ENCODE measurements at regions not wholly inside any gene's neighbourhood (a gene's known extent, or its start where the extent isn't known, plus 50 kb on each side); places are given as distances from the start of the nearest gene placed in this dataset.

DNA sequence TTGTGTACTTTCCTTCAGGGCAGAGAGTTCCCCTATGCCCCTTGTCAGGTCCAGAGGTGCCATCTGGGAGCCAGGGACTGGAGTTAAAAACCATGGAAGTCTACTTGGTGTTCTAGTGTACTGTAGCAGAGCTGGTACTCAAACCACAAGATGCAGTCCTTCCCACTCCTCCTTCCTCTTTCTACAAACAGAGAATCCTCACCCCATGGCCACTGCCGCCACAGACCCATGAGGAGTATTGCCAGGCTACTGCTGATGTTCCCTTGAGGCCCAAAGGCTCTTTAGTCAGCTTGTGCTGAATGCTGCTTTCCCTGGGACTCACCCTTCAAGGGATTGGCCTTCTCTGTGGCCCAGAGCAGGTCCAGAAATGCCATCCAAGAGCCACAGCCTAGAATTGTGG, 229.2 kb upstream of the ZPLD1 start:
- no peak overlapping the region for H3K4me3 ChIP-seq (ENCODE audit: low read depth, low read length)
- no peak for DNase-seq (ENCODE audit: low read depth)
- TF ChIP-seq, protein P1, sequence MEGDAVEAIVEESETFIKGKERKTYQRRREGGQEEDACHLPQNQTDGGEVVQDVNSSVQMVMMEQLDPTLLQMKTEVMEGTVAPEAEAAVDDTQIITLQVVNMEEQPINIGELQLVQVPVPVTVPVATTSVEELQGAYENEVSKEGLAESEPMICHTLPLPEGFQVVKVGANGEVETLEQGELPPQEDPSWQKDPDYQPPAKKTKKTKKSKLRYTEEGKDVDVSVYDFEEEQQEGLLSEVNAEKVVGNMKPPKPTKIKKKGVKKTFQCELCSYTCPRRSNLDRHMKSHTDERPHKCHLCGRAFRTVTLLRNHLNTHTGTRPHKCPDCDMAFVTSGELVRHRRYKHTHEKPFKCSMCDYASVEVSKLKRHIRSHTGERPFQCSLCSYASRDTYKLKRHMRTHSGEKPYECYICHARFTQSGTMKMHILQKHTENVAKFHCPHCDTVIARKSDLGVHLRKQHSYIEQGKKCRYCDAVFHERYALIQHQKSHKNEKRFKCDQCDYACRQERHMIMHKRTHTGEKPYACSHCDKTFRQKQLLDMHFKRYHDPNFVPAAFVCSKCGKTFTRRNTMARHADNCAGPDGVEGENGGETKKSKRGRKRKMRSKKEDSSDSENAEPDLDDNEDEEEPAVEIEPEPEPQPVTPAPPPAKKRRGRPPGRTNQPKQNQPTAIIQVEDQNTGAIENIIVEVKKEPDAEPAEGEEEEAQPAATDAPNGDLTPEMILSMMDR (conservative IDR thresholded peaks at IDR 0.05; ENCODE audit: low read depth, low read length), result no peak

DNA sequence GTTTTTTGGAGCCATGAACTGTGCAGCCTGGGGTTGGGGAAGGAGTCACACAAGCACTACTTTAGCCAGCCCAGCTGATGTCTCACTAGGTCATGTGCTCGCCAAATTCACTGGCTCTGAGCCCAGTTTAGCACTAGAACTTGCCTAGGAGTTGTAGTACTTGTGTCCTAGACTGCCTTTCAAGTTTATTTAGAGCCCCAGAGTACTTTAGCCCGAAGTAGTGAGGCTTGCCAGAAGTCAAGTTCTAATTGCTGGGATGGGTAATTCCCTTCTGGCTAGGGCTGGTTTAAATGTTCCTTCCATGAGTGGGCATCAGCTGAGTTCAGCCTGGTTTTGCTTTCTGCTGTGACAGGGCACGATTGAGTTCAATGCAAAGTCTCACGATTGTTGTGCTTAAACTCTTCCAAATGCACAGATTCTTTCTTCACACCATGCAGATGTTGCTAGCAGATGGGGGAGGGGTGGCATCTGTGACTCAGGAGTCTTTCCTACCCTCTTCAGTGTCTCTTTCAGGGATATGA, 228.2 kb upstream of the ZPLD1 start:
- TF ChIP-seq, protein P1 (conservative IDR thresholded peaks at IDR 0.05; ENCODE audit: low read depth, low read length), result no peak
- no peak overlapping the region for H3K4me3 ChIP-seq (ENCODE audit: low read depth, low read length)
- DNase-seq (ENCODE audit: low read depth), result peak; percentile 90

DNA sequence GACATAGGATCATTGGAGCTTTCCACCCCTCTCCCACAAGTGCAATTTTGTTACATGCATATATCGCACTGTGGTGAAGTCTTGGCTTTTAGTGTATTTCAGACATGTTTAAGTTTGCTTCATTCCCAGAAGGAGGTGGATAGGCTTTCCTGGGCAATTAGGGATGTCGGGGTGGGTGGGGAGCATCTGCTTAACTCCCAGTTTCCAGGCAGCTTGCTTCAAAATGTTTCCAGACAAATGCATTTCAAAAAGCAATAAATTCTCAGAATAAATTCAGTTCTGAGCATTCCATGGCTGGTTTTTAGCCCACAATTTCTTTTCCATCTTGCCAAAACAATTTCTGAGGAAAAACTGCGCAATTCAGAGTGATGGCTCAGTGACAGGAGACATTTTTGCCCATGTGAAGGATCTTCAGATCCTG, 227.7 kb upstream of the ZPLD1 start:
- H3K4me3 ChIP-seq (ENCODE audit: low read depth, low read length), result no peak overlapping the region
- TF ChIP-seq, protein P1 (conservative IDR thresholded peaks at IDR 0.05; ENCODE audit: low read depth, low read length), result no peak
- DNase-seq (ENCODE audit: low read depth), result no peak

- H3K4me3 ChIP-seq (ENCODE audit: low read depth, low read length), result no peak overlapping the region
- TF ChIP-seq, protein P1 (conservative IDR thresholded peaks at IDR 0.05; ENCODE audit: low read depth, low read length), result no peak
- DNase-seq (ENCODE audit: low read depth), result no peak
Measured at GRCh38 chr3:102215166-102215565, 219.6 kb upstream of the ZPLD1 start.

DNA sequence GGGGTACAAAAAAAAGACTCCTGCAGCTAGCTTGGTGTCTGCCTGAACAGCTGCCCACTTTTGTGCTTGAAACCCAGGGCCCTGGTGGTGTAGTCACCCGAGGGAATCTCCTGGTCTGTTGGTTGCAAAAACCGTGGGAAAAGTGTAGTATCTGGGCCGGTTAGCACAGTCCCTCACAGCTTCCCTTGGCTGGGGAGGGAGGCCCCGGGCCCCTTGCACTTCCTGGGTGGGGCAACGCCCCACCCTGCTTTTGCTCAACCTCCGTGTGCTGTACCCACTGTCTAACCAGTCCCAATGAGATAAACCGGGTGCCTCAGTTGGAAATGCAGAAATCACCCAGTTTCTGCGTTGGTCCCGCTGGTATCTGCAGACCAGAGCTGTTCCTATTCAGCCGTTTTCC, 211.7 kb upstream of the ZPLD1 start:
- no peak for DNase-seq (ENCODE audit: low read depth)

DNA sequence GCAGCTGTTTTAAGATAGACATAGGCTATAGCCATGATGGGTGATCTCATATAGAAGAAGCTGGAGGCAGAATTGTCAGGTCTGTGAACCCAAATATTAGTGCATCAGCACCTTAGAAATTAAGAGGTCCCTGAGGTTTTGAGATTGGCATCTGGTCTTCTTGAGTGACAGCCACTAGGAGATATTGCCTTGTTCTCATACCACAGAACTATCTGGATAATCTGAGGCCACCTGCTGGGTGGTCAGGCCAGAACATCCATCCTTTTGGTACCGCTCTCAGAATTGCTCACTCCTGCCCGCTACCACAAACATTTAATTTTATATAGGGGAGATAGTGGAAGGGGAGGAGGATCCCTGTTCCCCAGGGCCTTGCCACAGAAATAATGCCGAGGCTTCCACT, 210.6 kb upstream of the ZPLD1 start:
- no peak for DNase-seq (ENCODE audit: low read depth)
- TF ChIP-seq, protein P1 (conservative IDR thresholded peaks at IDR 0.05; ENCODE audit: low read depth, low read length), result peak; percentile 54
- no peak overlapping the region for H3K4me3 ChIP-seq (ENCODE audit: low read depth, low read length)

More for the DNA sequence above, 211.7 kb upstream of the ZPLD1 start:
- TF ChIP-seq, protein P1 (conservative IDR thresholded peaks at IDR 0.05; ENCODE audit: low read depth, low read length), result no peak
- H3K4me3 ChIP-seq (ENCODE audit: low read depth, low read length), result no peak overlapping the region

GRCh38 chr3:102225005-102225404, 209.8 kb upstream of the ZPLD1 start:
- TF ChIP-seq, protein P1 (conservative IDR thresholded peaks at IDR 0.05; ENCODE audit: low read depth, low read length), result no peak
- no peak for DNase-seq (ENCODE audit: low read depth)
- no peak overlapping the region for H3K4me3 ChIP-seq (ENCODE audit: low read depth, low read length)
